ENCODE measurements at regions not wholly inside any gene's neighbourhood (a gene's known extent, or its start where the extent isn't known, plus 50 kb on each side); places are given as distances from the start of the nearest gene placed in this dataset.
A peak's percentile ranks its signal among the peaks of the same experiment; 100 is the strongest.
"Not testable (repeated sequence)": the region's sequence is repeated elsewhere in the genome, so short reads cannot be mapped to it uniquely, and the experiment has no call there.

GRCh38 chr13:44309794-44310757 is 63.5 kb upstream of the SERP2 start:
- H3K27me3 ChIP-seq = no peaks in the 10 kb centered on the region
- WGBS, 2 donors = 70 to 79% methylated on average over 15 of the region's 15 CpGs
- TF ChIP-seq, protein P1, sequence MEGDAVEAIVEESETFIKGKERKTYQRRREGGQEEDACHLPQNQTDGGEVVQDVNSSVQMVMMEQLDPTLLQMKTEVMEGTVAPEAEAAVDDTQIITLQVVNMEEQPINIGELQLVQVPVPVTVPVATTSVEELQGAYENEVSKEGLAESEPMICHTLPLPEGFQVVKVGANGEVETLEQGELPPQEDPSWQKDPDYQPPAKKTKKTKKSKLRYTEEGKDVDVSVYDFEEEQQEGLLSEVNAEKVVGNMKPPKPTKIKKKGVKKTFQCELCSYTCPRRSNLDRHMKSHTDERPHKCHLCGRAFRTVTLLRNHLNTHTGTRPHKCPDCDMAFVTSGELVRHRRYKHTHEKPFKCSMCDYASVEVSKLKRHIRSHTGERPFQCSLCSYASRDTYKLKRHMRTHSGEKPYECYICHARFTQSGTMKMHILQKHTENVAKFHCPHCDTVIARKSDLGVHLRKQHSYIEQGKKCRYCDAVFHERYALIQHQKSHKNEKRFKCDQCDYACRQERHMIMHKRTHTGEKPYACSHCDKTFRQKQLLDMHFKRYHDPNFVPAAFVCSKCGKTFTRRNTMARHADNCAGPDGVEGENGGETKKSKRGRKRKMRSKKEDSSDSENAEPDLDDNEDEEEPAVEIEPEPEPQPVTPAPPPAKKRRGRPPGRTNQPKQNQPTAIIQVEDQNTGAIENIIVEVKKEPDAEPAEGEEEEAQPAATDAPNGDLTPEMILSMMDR (IDR thresholded peaks at IDR 0.05) = no peak
- no peak for TF ChIP-seq POLR2A (IDR thresholded peaks at IDR 0.05)
- TF ChIP-seq EP300 (IDR thresholded peaks at IDR 0.05) = peak in 1 of 2 donors; percentile 10
- DNase-seq (ENCODE audit: low spot score in 2 of 2) = no peak
- peak overlapping the region in 1 of 4 donors; percentile 1 for H3K27ac ChIP-seq
- no peaks in the 10 kb centered on the region for H3K9me3 ChIP-seq
- no peak overlapping the region for H3K4me3 ChIP-seq
- peaks cover 0 to 26% (median 20%) of the 10 kb centered on the region in 4 donors for H3K4me1 ChIP-seq
- H3K36me3 ChIP-seq = no peaks in the 10 kb centered on the region

GRCh38 chr13:44311011-44311780 is 62.4 kb upstream of the SERP2 start:
- Histone ChIP-seq H3K4me1 (peaks cover 0 to 14% (median 9%) of the 10 kb centered on the region in 4 donors), H3K27ac (peak overlapping the region in 1 of 4 donors; percentile 10), H3K27me3 (no peaks in the 10 kb centered on the region), H3K36me3 (no peaks in the 10 kb centered on the region), H3K9me3 (no peaks in the 10 kb centered on the region), H3K4me3 (no peak overlapping the region)
- TF ChIP-seq EP300 (IDR thresholded peaks at IDR 0.05) (no peak), POLR2A (IDR thresholded peaks at IDR 0.05) (no peak)
- TF ChIP-seq, protein P1 (IDR thresholded peaks at IDR 0.05) = no peak
- 73 to 74% methylated on average over 8 of the region's 8 CpGs for WGBS, 2 donors
- no peak for DNase-seq (ENCODE audit: low spot score in 2 of 2)

DNA sequence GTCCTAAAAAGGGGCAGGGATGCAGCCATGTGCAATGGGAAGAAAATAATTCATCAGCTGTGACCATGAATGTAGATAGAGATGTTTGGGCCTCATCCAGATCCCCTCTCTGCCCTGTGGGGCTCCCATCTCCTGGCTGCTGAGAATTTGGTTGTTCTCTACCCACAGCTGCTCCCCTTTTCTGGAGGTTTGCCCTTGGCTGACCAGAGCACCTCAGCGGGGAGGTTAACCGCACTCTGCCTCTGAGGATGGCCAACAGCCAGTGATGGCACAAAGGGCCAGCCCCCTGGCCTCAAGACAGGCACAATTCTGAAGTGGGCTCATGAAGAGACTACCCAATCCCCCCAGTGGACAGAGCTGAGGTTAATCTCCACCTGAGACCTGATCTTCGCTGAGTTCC is 61.5 kb upstream of the SERP2 start:
- 94 to 96% methylated on average over 3 of the region's 3 CpGs for WGBS, 2 donors
- Histone ChIP-seq H3K4me3 (no peak overlapping the region), H3K4me1 (peaks cover 0 to 5% (median under 1%) of the 10 kb centered on the region in 4 donors), H3K27ac (no peak overlapping the region), H3K27me3 (no peaks in the 10 kb centered on the region), H3K9me3 (no peaks in the 10 kb centered on the region), H3K36me3 (no peaks in the 10 kb centered on the region)
- no peak for DNase-seq (ENCODE audit: low spot score in 2 of 2)
- TF ChIP-seq, protein P1 (IDR thresholded peaks at IDR 0.05) = no peak
- TF ChIP-seq EP300 (IDR thresholded peaks at IDR 0.05) (no peak), POLR2A (IDR thresholded peaks at IDR 0.05) (no peak)

- no peak for DNase-seq (ENCODE audit: low spot score in 2 of 2)
These were observed 60.6 kb upstream of the SERP2 start for GRCh38 chr13:44312834-44313551.

DNA sequence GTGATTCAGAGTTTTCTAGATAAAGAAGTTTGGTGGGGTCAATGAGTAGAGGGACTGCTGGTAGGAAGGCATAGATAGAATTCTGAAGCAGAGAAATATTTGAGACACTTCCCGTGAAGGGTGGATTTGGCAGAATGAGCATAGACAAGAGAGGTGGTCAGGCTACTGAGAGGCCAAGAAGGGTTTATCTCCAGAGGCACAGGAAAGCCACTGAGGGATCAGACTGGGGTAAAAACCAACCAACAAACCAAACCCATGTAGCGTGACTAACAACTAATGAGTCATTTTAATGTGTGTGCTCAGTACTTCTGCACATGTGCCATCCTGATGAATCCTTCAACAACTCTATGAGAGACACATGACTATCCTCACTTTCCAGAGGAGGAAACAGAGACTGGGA is 60.0 kb upstream of the SERP2 start:
- 88 to 90% methylated on average over 2 of the region's 2 CpGs for WGBS, 2 donors
- no peak overlapping the region for H3K27ac ChIP-seq

More at GRCh38 chr13:44312834-44313551, 60.6 kb upstream of the SERP2 start:
- Histone ChIP-seq H3K4me3 (no peak overlapping the region), H3K27ac (no peak overlapping the region), H3K36me3 (no peaks in the 10 kb centered on the region), H3K27me3 (no peaks in the 10 kb centered on the region), H3K9me3 (no peaks in the 10 kb centered on the region), H3K4me1 (peaks cover 0 to 8% (median 0%) of the 10 kb centered on the region in 4 donors)
- 70 to 75% methylated on average over 2 of the region's 2 CpGs for WGBS, 2 donors
- TF ChIP-seq POLR2A (IDR thresholded peaks at IDR 0.05) = no peak

GRCh38 chr13:44314160-44314559 is 59.5 kb upstream of the SERP2 start:
- H3K4me1 ChIP-seq = peaks cover 0 to 14% (median 0%) of the 10 kb centered on the region in 4 donors
- WGBS, 2 donors = 78 to 93% methylated on average over 4 of the region's 4 CpGs
- not testable (repeated sequence) for H3K27me3 ChIP-seq; DNase-seq (ENCODE audit: low spot score in 2 of 2); H3K9me3 ChIP-seq; H3K27ac ChIP-seq; H3K36me3 ChIP-seq; H3K4me3 ChIP-seq

More for the DNA sequence above, 60.0 kb upstream of the SERP2 start:
- H3K36me3 ChIP-seq = no peaks in the 10 kb centered on the region
- no peak for DNase-seq (ENCODE audit: low spot score in 2 of 2)
- TF ChIP-seq, protein P1 (IDR thresholded peaks at IDR 0.05) = no peak
- no peak for TF ChIP-seq EP300 (IDR thresholded peaks at IDR 0.05)
- TF ChIP-seq POLR2A (IDR thresholded peaks at IDR 0.05) = no peak
- no peaks in the 10 kb centered on the region for H3K9me3 ChIP-seq
- H3K27me3 ChIP-seq = no peaks in the 10 kb centered on the region
- H3K4me1 ChIP-seq = peaks cover 0 to 14% (median 0%) of the 10 kb centered on the region in 4 donors
- H3K4me3 ChIP-seq = no peak overlapping the region

Measured in tibial nerve (tissue), 4 donors.